ENCODE measurements at regions not wholly inside any gene's neighbourhood (a gene's known extent, or its start where the extent isn't known, plus 50 kb on each side); places are given as distances from the start of the nearest gene placed in this dataset.

- Histone ChIP-seq H3K9me3 (ENCODE audit: insufficient read depth in 2 of 2, low read depth in 1 of 2, low read length in 1 of 2) (no peaks in the 10 kb centered on the region), H3K27me3 (replicated peaks in 1 of 4; ENCODE audit: control insufficient read depth in 3 of 4, extremely low read depth in 1 of 4, insufficient read depth in 3 of 4, low read length in 3 of 4) (no peaks in the 10 kb centered on the region), H3K27ac (ENCODE audit: low read depth, low read length) (no peak overlapping the region), H3K14ac (ENCODE audit: insufficient read length) (no peak overlapping the region), H4K5ac (ENCODE audit: insufficient read length, low read depth, low read length) (no peak overlapping the region), H3K18ac (ENCODE audit: extremely low read depth, low read length) (no peak overlapping the region), H3K23ac (ENCODE audit: insufficient read length) (no peak overlapping the region), H3K79me2 (ENCODE audit: control insufficient read depth in 1 of 2, insufficient read depth in 2 of 2, low read length in 2 of 2) (no peaks in the 10 kb centered on the region), H2BK5ac (ENCODE audit: low read depth, low read length) (no peak overlapping the region), H2BK20ac (ENCODE audit: low read length) (no peak overlapping the region), H2AFZ (ENCODE audit: low read length) (no peak overlapping the region), H3K4me3 (ENCODE audit: extremely low read depth in 1 of 4, insufficient read depth in 2 of 4, low read depth in 3 of 4, low read length in 4 of 4) (no peak overlapping the region), H3K79me1 (ENCODE audit: low read depth, low read length) (no peaks in the 10 kb centered on the region), H3K9ac (replicated peaks in 1 of 4; ENCODE audit: extremely low read depth in 1 of 4, low read depth in 3 of 4, low read length in 3 of 4) (no peak overlapping the region), H4K8ac (ENCODE audit: extremely low read depth, insufficient read depth, low read length) (no peak overlapping the region), H3K4me2 (ENCODE audit: insufficient read depth in 1 of 2, low read depth in 2 of 2, low read length in 2 of 2) (no peak overlapping the region), H2BK12ac (ENCODE audit: low read depth, low read length) (no peak overlapping the region), H3K4me1 (replicated peaks in 1 of 4; ENCODE audit: control insufficient read depth in 3 of 4, insufficient read depth in 4 of 4, low read length in 3 of 4) (peaks cover 0 to 10% (median 4%) of the 10 kb centered on the region in 4 experiments; a peak in 2 of 7 replicates), H3K23me2 (ENCODE audit: low read depth, low read length) (no peaks in the 10 kb centered on the region), H3K56ac (replicated peaks; ENCODE audit: insufficient read length, low read depth, low read length) (no peak overlapping the region), H4K91ac (replicated peaks; ENCODE audit: insufficient read length, low read length) (no peak overlapping the region), H2BK120ac (replicated peaks; ENCODE audit: low read depth, low read length) (no peak overlapping the region), H3K36me3 (ENCODE audit: control insufficient read depth in 2 of 4, insufficient read depth in 4 of 4, low read length in 3 of 4) (no peaks in the 10 kb centered on the region), H4K20me1 (replicated peaks in 1 of 2; ENCODE audit: control insufficient read depth in 1 of 2, insufficient read depth in 2 of 2, low read length in 2 of 2) (no peaks in the 10 kb centered on the region), H3K4ac (replicated peaks; ENCODE audit: insufficient read length, low read depth, low read length) (no peak overlapping the region), H2BK15ac (ENCODE audit: low read length) (no peak overlapping the region), H2AK5ac (ENCODE audit: low read depth, low read length) (no peak overlapping the region)
- FAIRE-seq (no peak), DNase-seq (ENCODE audit: low read depth in 1 of 2, low spot score in 2 of 2) (no peak)
- CTCF ChIA-PET (ENCODE audit: partially characterized antibody), result no interaction called here
- WGBS, 2 experiments (ENCODE audit: extremely low coverage in 1 of 2, insufficient coverage in 1 of 2, insufficient read length in 1 of 2, insufficient replicate concordance in 2 of 2, low coverage in 1 of 2, low lambda C conversion rate in 2 of 2, missing lambda C conversion rate in 1 of 2), result 89% methylated on average over 2 of the region's 2 CpGs; no CpG with 5 or more reads in 1 of the 2 experiments
- POLR2A ChIA-PET (ENCODE audit: partially characterized antibody), result no interaction called here
- TF ChIP-seq KDM4A (IDR thresholded peaks at IDR 0.05; ENCODE audit: low read depth, low read length, severe bottlenecking) (no peak), ATF2 (IDR thresholded peaks at IDR 0.05; ENCODE audit: low read length) (no peak), MAX (IDR thresholded peaks at IDR 0.05) (no peak), TBP (IDR thresholded peaks at IDR 0.05; ENCODE audit: low read depth, low read length) (no peak), RFX5 (IDR thresholded peaks at IDR 0.05; ENCODE audit: borderline replicate concordance, low read depth, low read length) (no peak), ATF3 (IDR thresholded peaks at IDR 0.05; ENCODE audit: insufficient read depth, low read depth, low read length) (no peak), SAP30 (IDR thresholded peaks at IDR 0.05; ENCODE audit: insufficient read depth, insufficient replicate concordance, low read length) (no peak), TAF1 (IDR thresholded peaks at IDR 0.05; ENCODE audit: low read depth, low read length) (no peak), KDM5A (IDR thresholded peaks at IDR 0.05; ENCODE audit: low read length) (no peak), JUN (IDR thresholded peaks at IDR 0.05; ENCODE audit: low read depth, low read length) (no peak), CHD1 (IDR thresholded peaks at IDR 0.05; ENCODE audit: low read depth, low read length) (no peak), GABPA (IDR thresholded peaks at IDR 0.05; ENCODE audit: borderline replicate concordance, insufficient read depth, low read length) (no peak), SRF (IDR thresholded peaks at IDR 0.05; ENCODE audit: low read depth, low read length) (no peak)
Measured at GRCh38 chr5:82987188-82987587, 90.0 kb downstream of the TMEM167A start.

Data from H1 (cell line).